Neural progenitor cell (in vitro differentiated cells): ENCODE measurements at regions not wholly inside any gene's neighbourhood (a gene's known extent, or its start where the extent isn't known, plus 50 kb on each side); places are given as distances from the start of the nearest gene placed in this dataset.

Experiments used
- DNase-seq: peaks from one replicate; pipeline ENCODE4 v3.0.0-alpha.2; 2016; ENCODE audit warnings: low spot score
- H2AFZ ChIP-seq: fragments of 200-600 bp; sonication (generic); replicated peaks from 2 replicates; pipeline ENCODE4 v1.6.1; 2016; ENCODE audit warnings: antibody characterized with exemption
- H3F3A ChIP-seq: fragments of 200-600 bp; sonication (generic); 2 replicates; pipeline ENCODE4 v1.6.1; 2016; ENCODE audit warnings: antibody characterized with exemption, low read depth
- H3K27ac ChIP-seq: fragments of 200-600 bp; sonication (generic); 2 replicates; pipeline ENCODE4 v1.5.1; 2016; ENCODE audit warnings: mild to moderate bottlenecking
- H3K27me3 ChIP-seq: fragments of 200-600 bp; sonication (generic); 2 replicates; pipeline ENCODE4 v1.6.1; 2016; ENCODE audit warnings: mild to moderate bottlenecking, moderate library complexity
- H3K36me3 ChIP-seq: fragments of 200-600 bp; sonication (generic); 2 replicates; pipeline ENCODE4 v1.5.1; 2016
- H3K4me1 ChIP-seq: fragments of 200-600 bp; sonication (generic); 2 replicates; pipeline ENCODE4 v1.6.1; 2016; ENCODE audit warnings: mixed run types
- H3K4me2 ChIP-seq: fragments of 200-600 bp; sonication (generic); 2 replicates; pipeline ENCODE4 v1.6.1; 2016
- H3K4me3 ChIP-seq: fragments of 200-600 bp; sonication (generic); 2 replicates; pipeline ENCODE4 v1.5.1; 2016
- H3K79me2 ChIP-seq: fragments of 200-600 bp; sonication (generic); 2 replicates; pipeline ENCODE4 v1.6.1; 2016; ENCODE audit warnings: low read depth
- H3K9ac ChIP-seq: fragments of 200-600 bp; sonication (generic); 2 replicates; pipeline ENCODE4 v1.6.1; 2016
- H3K9me3 ChIP-seq: fragments of 200-600 bp; sonication (generic); 2 replicates; pipeline ENCODE4 v1.5.1; 2016; ENCODE audit warnings: low read depth
- H4K20me1 ChIP-seq: fragments of 200-600 bp; sonication (generic); 2 replicates; pipeline ENCODE4 v1.6.1; 2016; ENCODE audit warnings: low read depth
- H3K27ac Mint-ChIP-seq: 3 replicates; pipeline ENCODE4 v1.8.0; 2021; ENCODE audit warnings: mixed read lengths
- H3K27me3 Mint-ChIP-seq: 2 replicates; pipeline ENCODE4 v1.8.0; 2022; ENCODE audit warnings: low read depth, mild to moderate bottlenecking, inconsistent platforms, moderate library complexity, mixed read lengths; ENCODE audit not compliant: insufficient read depth
- H3K36me3 Mint-ChIP-seq: 3 replicates; pipeline ENCODE4 v1.8.0; 2021; ENCODE audit warnings: mixed read lengths
- H3K4me1 Mint-ChIP-seq: 3 replicates; pipeline ENCODE4 v1.8.0; 2021; ENCODE audit warnings: mixed read lengths
- H3K4me3 Mint-ChIP-seq: 3 replicates; pipeline ENCODE4 v1.8.0; 2021; ENCODE audit warnings: mild to moderate bottlenecking, moderate library complexity, mixed read lengths
- H3K9me3 Mint-ChIP-seq: 3 replicates; pipeline ENCODE4 v1.8.0; 2020; ENCODE audit warnings: mixed read lengths
- EZH2 ChIP-seq: fragments of 200-600 bp; sonication (generic); IDR thresholded peaks from 2 replicates; pipeline ENCODE4 v1.6.1; 2017; ENCODE audit warnings: antibody characterized with exemption, mild to moderate bottlenecking, moderate library complexity
- EZH2phosphoT487 ChIP-seq: fragments of 200-600 bp; sonication (generic); IDR thresholded peaks from 2 replicates; pipeline ENCODE4 v1.6.1; 2017; ENCODE audit warnings: antibody characterized with exemption
- TF ChIP-seq, protein P1 (sequence below): fragments of 200-600 bp; sonication (generic); IDR thresholded peaks from 2 replicates; pipeline ENCODE4 v1.5.1; 2017; ENCODE audit warnings: antibody characterized with exemption, mild to moderate bottlenecking

DNA sequence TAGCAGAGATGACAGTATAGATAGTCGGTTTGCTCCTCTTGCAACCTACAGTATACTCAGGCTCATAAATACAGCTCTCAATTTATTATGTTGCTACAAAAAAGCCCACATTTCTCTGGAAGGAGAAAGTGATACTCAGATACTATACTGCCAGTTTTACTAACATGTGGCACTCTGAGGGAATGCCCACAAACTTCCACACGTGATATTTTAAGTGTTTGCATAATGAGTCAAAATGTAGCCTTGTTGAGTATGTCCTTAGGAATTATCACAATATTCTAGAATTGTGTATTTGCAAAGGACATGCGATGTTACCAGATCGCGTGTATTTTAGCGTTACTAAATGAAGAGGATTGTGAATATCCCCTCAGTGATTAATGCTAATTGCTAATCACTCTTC lies 929.1 kb downstream of the STIM2 start:
- H4K20me1 ChIP-seq: no peaks in the 10 kb centered on the region
- H3K27me3 Mint-ChIP-seq: no peaks in the 10 kb centered on the region
- H3K36me3 Mint-ChIP-seq: no peaks in the 10 kb centered on the region
- no peaks in the 10 kb centered on the region for H3K4me1 Mint-ChIP-seq
- no peaks in the 10 kb centered on the region for H3K27me3 ChIP-seq
- no peak overlapping the region for H3K27ac ChIP-seq
- TF ChIP-seq, protein P1, sequence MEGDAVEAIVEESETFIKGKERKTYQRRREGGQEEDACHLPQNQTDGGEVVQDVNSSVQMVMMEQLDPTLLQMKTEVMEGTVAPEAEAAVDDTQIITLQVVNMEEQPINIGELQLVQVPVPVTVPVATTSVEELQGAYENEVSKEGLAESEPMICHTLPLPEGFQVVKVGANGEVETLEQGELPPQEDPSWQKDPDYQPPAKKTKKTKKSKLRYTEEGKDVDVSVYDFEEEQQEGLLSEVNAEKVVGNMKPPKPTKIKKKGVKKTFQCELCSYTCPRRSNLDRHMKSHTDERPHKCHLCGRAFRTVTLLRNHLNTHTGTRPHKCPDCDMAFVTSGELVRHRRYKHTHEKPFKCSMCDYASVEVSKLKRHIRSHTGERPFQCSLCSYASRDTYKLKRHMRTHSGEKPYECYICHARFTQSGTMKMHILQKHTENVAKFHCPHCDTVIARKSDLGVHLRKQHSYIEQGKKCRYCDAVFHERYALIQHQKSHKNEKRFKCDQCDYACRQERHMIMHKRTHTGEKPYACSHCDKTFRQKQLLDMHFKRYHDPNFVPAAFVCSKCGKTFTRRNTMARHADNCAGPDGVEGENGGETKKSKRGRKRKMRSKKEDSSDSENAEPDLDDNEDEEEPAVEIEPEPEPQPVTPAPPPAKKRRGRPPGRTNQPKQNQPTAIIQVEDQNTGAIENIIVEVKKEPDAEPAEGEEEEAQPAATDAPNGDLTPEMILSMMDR: no peak
- TF ChIP-seq EZH2 (no peak), EZH2phosphoT487 (no peak)
- no peaks in the 10 kb centered on the region for H3K36me3 ChIP-seq
- no peaks in the 10 kb centered on the region for H3K9me3 ChIP-seq
- no peaks in the 10 kb centered on the region for H3F3A ChIP-seq
- no peak overlapping the region for H3K4me3 Mint-ChIP-seq
- no peak overlapping the region for H3K27ac Mint-ChIP-seq
- H3K9ac ChIP-seq: no peak overlapping the region
- no peaks in the 10 kb centered on the region for H3K4me1 ChIP-seq
- no peak overlapping the region for H2AFZ ChIP-seq
- H3K4me3 ChIP-seq: no peak overlapping the region
- H3K9me3 Mint-ChIP-seq: no peaks in the 10 kb centered on the region
- no peak overlapping the region for H3K4me2 ChIP-seq
- DNase-seq: no peak
- H3K79me2 ChIP-seq: no peaks in the 10 kb centered on the region

DNA sequence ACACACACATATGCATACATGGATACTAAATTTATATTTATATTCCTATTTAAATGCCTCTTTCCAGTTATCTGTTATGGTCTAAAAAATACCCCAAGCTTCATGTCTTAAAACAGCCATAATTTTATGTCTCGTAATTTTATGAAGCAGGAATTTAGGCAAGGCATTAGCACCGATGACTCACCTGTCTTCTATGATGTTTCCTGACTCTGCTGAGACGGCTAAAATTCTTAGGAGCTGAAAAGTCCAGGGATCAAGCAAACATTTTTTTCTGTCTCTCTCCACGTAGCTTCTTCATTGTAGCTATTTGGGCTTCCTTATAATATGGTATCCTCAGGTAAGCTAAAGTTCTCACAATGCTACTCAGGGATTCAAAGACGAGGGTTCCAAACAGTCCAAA lies 930.3 kb downstream of the STIM2 start:
- no peak overlapping the region for H3K27ac ChIP-seq
- H3K4me1 ChIP-seq: no peaks in the 10 kb centered on the region
- H3K27me3 ChIP-seq: no peaks in the 10 kb centered on the region
- Mint-ChIP-seq H3K4me1 (no peaks in the 10 kb centered on the region), H3K9me3 (no peaks in the 10 kb centered on the region), H3K27me3 (no peaks in the 10 kb centered on the region), H3K27ac (no peak overlapping the region), H3K4me3 (no peak overlapping the region), H3K36me3 (no peaks in the 10 kb centered on the region)
- H3K4me3 ChIP-seq: no peak overlapping the region
- no peaks in the 10 kb centered on the region for H3K36me3 ChIP-seq
- H3K9me3 ChIP-seq: no peaks in the 10 kb centered on the region
- no peak overlapping the region for H2AFZ ChIP-seq
- no peak overlapping the region for H3K4me2 ChIP-seq
- TF ChIP-seq EZH2 (no peak), EZH2phosphoT487 (no peak)
- TF ChIP-seq, protein P1: no peak
- no peaks in the 10 kb centered on the region for H3F3A ChIP-seq
- no peak for DNase-seq
- H3K9ac ChIP-seq: no peak overlapping the region
- no peaks in the 10 kb centered on the region for H4K20me1 ChIP-seq
- H3K79me2 ChIP-seq: no peaks in the 10 kb centered on the region

DNA sequence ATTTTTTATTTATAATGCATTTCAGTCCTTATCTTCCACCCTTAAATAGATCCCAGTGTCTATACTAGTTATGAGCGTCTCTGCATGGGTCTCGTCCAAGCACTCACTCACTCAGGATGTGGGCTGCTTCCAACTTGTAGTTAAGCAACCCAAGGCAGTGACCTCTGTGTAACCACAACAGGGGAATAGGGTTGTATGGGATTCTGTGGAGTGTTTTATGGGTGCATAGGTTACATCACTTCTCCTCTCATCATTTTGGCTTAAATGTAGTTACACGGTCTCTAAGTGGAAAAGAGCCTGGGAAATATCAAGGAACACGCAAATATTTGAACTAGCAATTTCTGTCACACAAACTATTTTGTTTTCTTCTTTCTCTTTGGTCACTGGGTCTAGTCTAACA lies 931.0 kb downstream of the STIM2 start:
- Histone ChIP-seq H3K4me2 (no peak overlapping the region), H3K9me3 (no peaks in the 10 kb centered on the region), H3K9ac (no peak overlapping the region), H4K20me1 (no peaks in the 10 kb centered on the region), H2AFZ (no peak overlapping the region), H3K4me1 (no peaks in the 10 kb centered on the region), H3K27ac (no peak overlapping the region), H3K27me3 (no peaks in the 10 kb centered on the region), H3K36me3 (no peaks in the 10 kb centered on the region), H3K4me3 (no peak overlapping the region), H3F3A (no peaks in the 10 kb centered on the region), H3K79me2 (no peaks in the 10 kb centered on the region)
- Mint-ChIP-seq H3K4me3 (no peak overlapping the region), H3K27ac (no peak overlapping the region), H3K36me3 (no peaks in the 10 kb centered on the region), H3K9me3 (no peaks in the 10 kb centered on the region), H3K4me1 (no peaks in the 10 kb centered on the region), H3K27me3 (no peaks in the 10 kb centered on the region)
- no peak for DNase-seq
- TF ChIP-seq EZH2phosphoT487: no peak
- TF ChIP-seq, protein P1: no peak
- TF ChIP-seq EZH2: no peak

DNA sequence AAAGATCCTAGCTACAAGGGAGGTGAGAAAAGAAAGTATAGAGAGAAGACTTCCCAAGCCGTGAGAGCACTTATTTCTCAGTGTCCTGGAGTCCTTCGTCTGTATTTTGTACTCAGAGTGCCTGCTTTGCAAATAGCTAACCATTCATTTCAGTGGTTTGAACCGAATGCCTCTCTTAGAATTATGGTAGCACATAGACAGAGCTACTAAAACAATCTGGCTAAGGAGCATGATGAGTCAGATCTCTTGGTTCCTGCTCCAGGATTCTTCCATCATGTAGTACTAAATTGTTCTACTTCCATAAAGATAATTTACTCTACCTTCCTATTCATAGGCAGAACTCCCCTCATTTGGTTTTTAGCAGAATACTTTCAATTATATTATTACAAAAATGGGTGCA lies 946.6 kb downstream of the STIM2 start:
- Histone ChIP-seq H2AFZ (peak overlapping the region; percentile 60), H3F3A (no peaks in the 10 kb centered on the region), H3K36me3 (no peaks in the 10 kb centered on the region), H3K4me3 (no peak overlapping the region), H4K20me1 (no peaks in the 10 kb centered on the region), H3K79me2 (no peaks in the 10 kb centered on the region), H3K9me3 (no peaks in the 10 kb centered on the region), H3K9ac (no peak overlapping the region), H3K4me2 (no peak overlapping the region), H3K27me3 (no peaks in the 10 kb centered on the region), H3K4me1 (peaks cover 9% of the 10 kb centered on the region), H3K27ac (no peak overlapping the region)
- no peak for DNase-seq
- Mint-ChIP-seq H3K27me3 (no peaks in the 10 kb centered on the region), H3K27ac (no peak overlapping the region), H3K4me1 (peaks cover 5% of the 10 kb centered on the region), H3K4me3 (no peak overlapping the region), H3K36me3 (no peaks in the 10 kb centered on the region), H3K9me3 (no peaks in the 10 kb centered on the region)
- TF ChIP-seq, protein P1: no peak
- TF ChIP-seq EZH2phosphoT487: no peak
- TF ChIP-seq EZH2: no peak
